B cell (primary cell): ENCODE measurements at regions not wholly inside any gene's neighbourhood (a gene's known extent, or its start where the extent isn't known, plus 50 kb on each side); places are given as distances from the start of the nearest gene placed in this dataset.

Experiments
- ATAC-seq: fragments of 200-7000 bp; cut with Tn5 transposase; one replicate; pipeline ENCODE4 v1.10.0; 2021; ENCODE audit warnings: low read depth, mild to moderate bottlenecking, moderate number of reproducible peaks, moderate library complexity
- CTCF ChIA-PET: fragments of 350-600 bp; sonication (Branson Sonifier 250); formaldehyde crosslinking; loops from one replicate; lab custom pipeline; 2021; ENCODE audit warnings: antibody characterized with exemption, inconsistent platforms; lab: Charles Lee
- POLR2A ChIA-PET: fragments of 350-600 bp; sonication (Branson Sonifier 250); formaldehyde crosslinking; loops from one replicate; lab custom pipeline; 2021; ENCODE audit warnings: antibody characterized with exemption; lab: Charles Lee
- DNase-seq: peaks from one replicate; pipeline ENCODE4 v3.0.0; 2013
- H2AFZ ChIP-seq: 2 replicates; pipeline ENCODE4 v1.6.1; 2012; ENCODE audit warnings: mild to moderate bottlenecking, low read depth, low read length; ENCODE audit not compliant: insufficient read depth, poor library complexity, severe bottlenecking
- H3K27ac ChIP-seq, 2 donors: 1 replicate in 1 of 2; 2 replicates in 1 of 2; pipeline ENCODE4 v1.5.1; 2012 to 2013; ENCODE audit warnings: low read length in 2 of 2, mild to moderate bottlenecking in 2 of 2, moderate library complexity in 1 of 2
- H3K27me3 ChIP-seq, 4 experiments: fragments of 200-600 bp in 1 of 4; sonication (generic) in 1 of 4; replicated peaks in 1 of 4; 1 replicate in 2 of 4; 2 replicates in 2 of 4; pipeline versions ENCODE4 v1.6.1 to v1.7.0; 2013 to 2016; ENCODE audit warnings: low read length in 3 of 4, mild to moderate bottlenecking in 2 of 4, mixed read lengths in 1 of 4, moderate library complexity in 1 of 4; ENCODE audit not compliant: insufficient read depth in 4 of 4, control insufficient read depth in 3 of 4; ENCODE audit errors: control extremely low read depth in 1 of 4
- H3K36me3 ChIP-seq, 2 experiments: replicated peaks in 1 of 2; 1 replicate in 1 of 2; 2 replicates in 1 of 2; pipeline versions ENCODE4 v1.6.1 to v1.7.1; 2013; ENCODE audit warnings: low read length in 1 of 2; ENCODE audit not compliant: insufficient read depth in 2 of 2, control insufficient read depth in 1 of 2; ENCODE audit errors: control extremely low read depth in 1 of 2, extremely low read depth in 1 of 2
- H3K4me1 ChIP-seq, 2 donors: fragments of 200-600 bp in 1 of 2; sonication (generic) in 1 of 2; 1 replicate in 1 of 2; 2 replicates in 1 of 2; pipeline versions ENCODE4 v1.5.1 to v1.6.1; 2013 to 2017; ENCODE audit warnings: low read length in 2 of 2; ENCODE audit not compliant: control insufficient read depth in 2 of 2, insufficient read depth in 2 of 2
- H3K4me2 ChIP-seq: replicated peaks from 2 replicates; pipeline ENCODE3; 2012; ENCODE audit warnings: mild to moderate bottlenecking, low read depth, low read length; ENCODE audit not compliant: poor library complexity, severe bottlenecking
- H3K4me3 ChIP-seq, 5 experiments: fragments of 200-600 bp in 1 of 5; sonication (generic) in 1 of 5; 1 replicate in 3 of 5; 2 replicates in 2 of 5; pipeline versions ENCODE4 v1.5.1 to v1.7.0; 2011 to 2016; ENCODE audit warnings: low read length in 4 of 5, mild to moderate bottlenecking in 4 of 5, low read depth in 2 of 5, control low read depth in 1 of 5, moderate library complexity in 1 of 5; ENCODE audit not compliant: insufficient read depth in 1 of 5; ENCODE audit errors: control extremely low read depth in 1 of 5, extremely low read depth in 1 of 5
- H3K79me2 ChIP-seq: fragments of 200-600 bp; sonication (generic); one replicate; pipeline ENCODE4 v1.6.0; 2016; ENCODE audit warnings: low read length; ENCODE audit not compliant: control insufficient read depth, insufficient read depth
- H3K9ac ChIP-seq: fragments of 200-600 bp; sonication (generic); 2 replicates; pipeline ENCODE4 v1.6.1; 2017; ENCODE audit warnings: mild to moderate bottlenecking, low read length, moderate library complexity
- H3K9me3 ChIP-seq, 3 donors: one replicate each; pipeline versions ENCODE4 v1.6.1 to v1.7.1; 2013; ENCODE audit warnings: low read length in 2 of 3; ENCODE audit not compliant: control insufficient read depth in 2 of 3, insufficient read depth in 1 of 3; ENCODE audit errors: control extremely low read depth in 1 of 3
- H4K20me1 ChIP-seq: 2 replicates; pipeline ENCODE4 v1.6.0; 2012; ENCODE audit warnings: mild to moderate bottlenecking, low read length; ENCODE audit not compliant: insufficient read depth, control insufficient read depth, poor library complexity, severe bottlenecking
- H3K27ac Mint-ChIP-seq: one replicate; pipeline ENCODE4 v1.8.0; 2021; ENCODE audit warnings: mixed read lengths
- H3K27me3 Mint-ChIP-seq: one replicate; pipeline ENCODE4 v1.8.0; 2021; ENCODE audit warnings: mixed read lengths
- H3K4me1 Mint-ChIP-seq: one replicate; pipeline ENCODE4 v1.8.0; 2021; ENCODE audit warnings: mixed read lengths
- H3K4me3 Mint-ChIP-seq: one replicate; pipeline ENCODE4 v1.8.0; 2021; ENCODE audit warnings: mixed read lengths
- H3K9me3 Mint-ChIP-seq: one replicate; pipeline ENCODE4 v1.8.0; 2022; ENCODE audit warnings: mixed read lengths; ENCODE audit not compliant: insufficient read depth
- CTCF ChIP-seq: fragments of 200-600 bp; IDR thresholded peaks from one replicate; pipeline ENCODE4 v1.8.0; 2022; ENCODE audit warnings: antibody characterized with exemption, mild to moderate bottlenecking
- EZH2 ChIP-seq: IDR thresholded peaks from 2 replicates; pipeline ENCODE4 v1.6.1; 2012; ENCODE audit warnings: borderline replicate concordance, low read depth, mild to moderate bottlenecking, moderate library complexity, low read length; ENCODE audit not compliant: insufficient read depth, poor library complexity, severe bottlenecking
- WGBS: methylation state at CpG from one replicate; pipeline ENCODE4 v1.1.5; 2013; ENCODE audit warnings: missing lambda C conversion rate; ENCODE audit not compliant: insufficient coverage; 5-methylcytosine and 5-hydroxymethylcytosine counted together
- intact Hi-C: fragments of 100-400 bp; cut with micrococcal nuclease; formaldehyde crosslinking; loops from one replicate; pipeline ENCODE4 v1.10.0; 2022

- Histone ChIP-seq H3K36me3 (no peaks in the 10 kb centered on the region), H3K4me3 (no peak overlapping the region), H3K9ac (no peak overlapping the region), H3K79me2 (no peaks in the 10 kb centered on the region), H3K27ac (no peak overlapping the region), H4K20me1 (no peaks in the 10 kb centered on the region), H3K4me1 (no peaks in the 10 kb centered on the region), H3K4me2 (no peak overlapping the region), H2AFZ (no peak overlapping the region), H3K9me3 (no peaks in the 10 kb centered on the region), H3K27me3 (no peaks in the 10 kb centered on the region)
- WGBS: no CpG with 5 or more reads among the region's 2 CpGs
- no peak for TF ChIP-seq CTCF
- TF ChIP-seq EZH2: no peak
- Mint-ChIP-seq H3K27ac (no peak overlapping the region), H3K4me3 (no peak overlapping the region), H3K4me1 (no peaks in the 10 kb centered on the region), H3K9me3 (no peaks in the 10 kb centered on the region), H3K27me3 (no peaks in the 10 kb centered on the region)
- no peak for ATAC-seq
- POLR2A ChIA-PET: no interaction called here
- intact Hi-C loops: no loop called here
- DNase-seq: no peak
- CTCF ChIA-PET: no interaction called here
Observed at GRCh38 chr3:189531271-189531670, 99.9 kb upstream of the TP63 start.

- ATAC-seq (no peak), DNase-seq (no peak)
- H3K9me3 Mint-ChIP-seq: no peaks in the 10 kb centered on the region
- intact Hi-C loops: no loop called here
- H3K27me3 Mint-ChIP-seq: no peaks in the 10 kb centered on the region
- Histone ChIP-seq H4K20me1 (no peaks in the 10 kb centered on the region), H3K27ac (no peak overlapping the region), H3K27me3 (no peaks in the 10 kb centered on the region), H3K9me3 (no peaks in the 10 kb centered on the region), H3K4me2 (no peak overlapping the region), H3K36me3 (no peaks in the 10 kb centered on the region), H3K9ac (no peak overlapping the region), H3K79me2 (no peaks in the 10 kb centered on the region), H2AFZ (no peak overlapping the region), H3K4me3 (no peak overlapping the region), H3K4me1 (no peaks in the 10 kb centered on the region)
- ChIA-PET POLR2A (no interaction called here), CTCF (no interaction called here)
- no peak overlapping the region for H3K27ac Mint-ChIP-seq
- TF ChIP-seq EZH2 (no peak), CTCF (no peak)
- whole genome bisulfite sequencing: no CpG with 5 or more reads among the region's 2 CpGs
- H3K4me3 Mint-ChIP-seq: no peak overlapping the region
- peaks cover 2% of the 10 kb centered on the region for H3K4me1 Mint-ChIP-seq
Observed at GRCh38 chr3:189534531-189534930, 96.7 kb upstream of the TP63 start.
